ENCODE measurements at regions not wholly inside any gene's neighbourhood (a gene's known extent, or its start where the extent isn't known, plus 50 kb on each side); places are given as distances from the start of the nearest gene placed in this dataset.

- TF ChIP-seq CTCF (conservative IDR thresholded peaks at IDR 0.05; ENCODE audit: low read length) (no peak), EZH2phosphoT487 (IDR thresholded peaks at IDR 0.05; ENCODE audit: borderline replicate concordance, low read depth, low read length) (no peak)
Observed at GRCh38 chr1:91591175-91591974, 90.7 kb downstream of the CDC7 start.

Data from OCI-LY7 (cell line).